HG02884 (cell line): ENCODE measurements at regions not wholly inside any gene's neighbourhood (a gene's known extent, or its start where the extent isn't known, plus 50 kb on each side); places are given as distances from the start of the nearest gene placed in this dataset.

Source experiments
- ATAC-seq: cut with Tn5 transposase; IDR thresholded peaks from one replicate; pipeline ENCODE4 v1.9.1; 2021; ENCODE audit warnings: mild to moderate bottlenecking, moderate library complexity; ENCODE audit not compliant: unreplicated experiment

DNA sequence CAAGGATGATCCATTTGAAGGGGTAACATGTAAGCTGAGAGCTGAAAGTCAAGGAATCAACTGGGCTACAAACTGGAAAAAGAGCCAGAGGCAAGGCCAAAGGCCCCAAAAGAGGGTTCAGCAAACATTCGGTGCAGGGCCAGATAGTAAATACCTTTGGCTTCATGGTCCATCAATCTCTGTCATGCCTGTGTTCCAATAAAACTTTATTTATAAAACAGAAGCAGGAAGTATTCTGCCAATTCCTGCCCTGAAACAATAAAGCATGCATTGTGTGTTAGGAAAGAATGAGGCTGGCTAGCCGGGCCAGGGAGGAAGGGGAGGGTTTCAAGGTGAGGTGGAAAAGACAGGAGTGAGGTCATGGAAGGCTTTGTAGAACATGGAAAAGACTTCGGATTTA is 107.1 kb downstream of the LBH start:
- no peak for ATAC-seq

DNA sequence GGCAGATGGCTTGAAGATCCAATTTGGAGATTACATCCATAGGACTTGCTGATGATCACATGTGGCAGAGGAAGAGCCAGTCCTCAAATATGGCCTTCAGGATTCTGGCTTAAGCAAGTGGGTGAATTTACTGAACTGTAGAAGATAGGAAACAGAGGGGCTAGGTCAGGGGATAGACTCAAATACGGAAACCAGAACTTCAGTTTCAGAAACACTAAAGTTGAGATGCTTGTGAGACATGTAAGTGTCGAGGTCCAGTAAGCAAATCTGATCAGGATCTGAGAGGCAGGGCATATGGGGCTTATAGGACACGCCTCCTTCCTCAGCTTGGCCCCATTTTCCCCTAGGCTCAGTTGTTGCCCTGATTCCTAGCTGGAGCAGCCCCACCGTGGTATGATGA is 107.7 kb downstream of the LBH start:
- ATAC-seq = no peak

DNA sequence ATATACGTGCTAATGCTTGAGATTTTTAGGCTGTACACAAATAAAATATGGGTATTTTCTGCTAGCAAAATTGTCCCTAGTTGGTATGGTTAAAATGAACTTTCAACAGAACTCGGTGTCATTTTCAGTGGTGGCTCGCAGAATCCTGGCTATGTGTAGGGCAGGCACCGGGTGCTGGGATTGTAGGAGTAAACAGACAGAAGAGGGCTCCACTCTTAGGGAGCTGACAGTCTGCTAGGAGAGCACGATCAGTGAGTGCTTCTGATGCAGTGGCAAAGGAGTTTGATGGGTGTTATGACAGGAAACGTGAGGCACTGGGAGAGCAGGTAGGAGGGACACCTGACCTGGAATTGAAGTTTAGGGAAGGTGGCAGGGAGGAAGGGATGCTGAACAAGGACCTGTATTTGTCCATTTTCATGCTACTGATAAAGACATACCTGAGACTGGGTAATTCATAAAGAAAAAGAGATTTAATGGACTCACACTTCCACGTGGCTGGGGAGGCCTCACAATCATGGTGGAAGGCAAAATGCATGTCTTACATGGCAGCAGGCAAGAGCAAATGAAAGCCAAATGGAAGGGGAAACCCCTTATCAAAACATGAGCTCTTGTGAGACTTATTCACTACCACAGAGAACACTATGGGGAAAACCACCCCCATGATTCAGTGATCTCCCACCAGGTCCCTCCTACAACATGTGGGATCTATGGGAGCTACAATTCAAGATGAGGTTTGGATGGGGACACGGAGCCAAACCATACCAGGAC is 105.4 kb upstream of the LCLAT1 start:
- no peak for ATAC-seq

DNA sequence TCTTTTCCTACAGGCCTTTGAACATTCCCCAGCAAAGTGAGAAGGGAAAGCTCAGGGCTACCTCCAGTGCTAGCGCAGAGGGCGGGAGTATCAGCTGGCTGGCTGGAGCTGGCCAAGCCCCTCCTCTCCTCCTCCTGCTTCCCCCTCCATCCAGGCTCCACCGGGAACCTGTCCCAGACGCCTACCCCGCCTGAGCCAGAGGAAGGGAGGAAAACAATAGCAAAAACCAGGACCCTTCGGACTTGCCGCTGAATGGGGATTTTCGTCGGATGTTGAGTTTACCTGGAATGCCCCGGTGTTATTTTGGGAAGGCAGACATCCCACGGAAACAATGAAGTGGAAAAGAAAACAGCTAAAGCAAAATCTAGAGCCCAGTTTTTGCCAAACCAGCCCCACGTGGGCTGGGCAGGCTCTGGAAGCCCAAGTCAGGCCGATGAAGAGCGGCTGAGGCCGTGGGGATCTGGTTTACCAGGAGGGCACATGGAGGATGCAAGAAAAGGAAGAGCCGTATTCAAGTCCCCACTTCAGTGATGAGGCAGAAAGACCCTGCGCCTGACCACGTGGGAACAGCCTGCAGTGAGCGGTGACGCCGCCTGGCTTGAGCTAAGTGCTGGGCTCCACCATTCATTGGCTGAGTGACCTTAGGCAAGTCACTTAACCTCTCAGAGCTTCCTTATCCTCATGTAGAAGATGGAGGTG is 100.4 kb upstream of the LCLAT1 start:
- no peak for ATAC-seq

DNA sequence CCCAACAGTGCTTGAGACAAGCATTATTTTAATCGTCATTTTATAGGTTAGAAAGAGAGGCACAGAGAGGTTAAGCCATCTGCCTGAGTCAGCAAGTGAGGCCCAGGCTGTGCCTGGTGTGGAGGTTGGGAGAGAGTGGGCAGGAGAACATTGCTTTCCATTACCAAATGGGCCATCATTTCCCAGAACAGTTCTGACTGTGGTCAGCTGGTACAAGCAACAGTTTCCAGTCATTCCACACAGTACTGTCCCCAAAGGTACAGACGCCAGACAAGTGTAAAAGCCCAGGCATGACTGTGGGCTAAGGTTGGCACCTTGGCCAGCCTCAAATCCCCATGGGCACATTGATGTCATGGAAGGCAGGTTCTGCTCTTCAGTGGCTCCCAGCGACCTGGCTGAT is 98.2 kb upstream of the LCLAT1 start:
- ATAC-seq = no peak

DNA sequence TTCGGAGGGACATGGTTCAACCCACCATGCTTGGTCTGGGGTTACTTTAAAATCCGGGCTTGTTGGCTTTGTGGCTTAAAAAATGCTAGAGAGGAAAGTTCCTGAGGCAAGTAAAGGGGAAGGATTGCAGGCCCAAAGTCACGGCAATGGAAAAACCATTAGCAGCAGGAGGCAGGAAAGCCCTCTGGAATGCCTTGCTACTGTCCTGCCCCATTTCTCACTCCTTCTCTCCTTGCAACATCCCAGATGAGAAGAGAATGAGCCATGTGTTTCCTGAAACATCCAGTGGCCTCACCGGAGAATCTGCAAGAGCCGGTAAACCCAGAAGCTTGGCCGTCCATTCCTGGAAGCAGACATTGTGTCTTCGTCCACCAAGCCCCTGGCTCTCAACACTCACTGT is 97.4 kb upstream of the LCLAT1 start:
- ATAC-seq = no peak

DNA sequence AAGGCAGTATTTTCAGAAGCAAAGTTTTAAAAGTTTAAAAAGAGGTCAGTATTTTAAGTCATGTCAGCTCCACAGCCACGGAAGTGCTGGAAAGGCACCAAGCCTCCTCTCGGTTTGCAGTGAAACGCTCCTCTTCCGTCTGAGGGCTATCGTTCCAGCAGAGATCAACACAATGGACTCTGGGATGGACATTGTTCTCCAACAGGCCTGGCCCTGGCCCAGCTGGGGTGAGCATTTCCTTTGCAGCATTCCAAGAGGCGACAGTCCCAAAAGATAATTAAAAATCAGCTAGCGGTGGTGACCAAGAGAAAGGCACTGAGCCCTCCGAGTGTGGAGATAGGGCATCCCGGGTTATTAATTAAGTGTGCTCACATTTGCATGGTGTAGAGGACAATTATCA is 95.9 kb upstream of the LCLAT1 start:
- ATAC-seq = no peak

DNA sequence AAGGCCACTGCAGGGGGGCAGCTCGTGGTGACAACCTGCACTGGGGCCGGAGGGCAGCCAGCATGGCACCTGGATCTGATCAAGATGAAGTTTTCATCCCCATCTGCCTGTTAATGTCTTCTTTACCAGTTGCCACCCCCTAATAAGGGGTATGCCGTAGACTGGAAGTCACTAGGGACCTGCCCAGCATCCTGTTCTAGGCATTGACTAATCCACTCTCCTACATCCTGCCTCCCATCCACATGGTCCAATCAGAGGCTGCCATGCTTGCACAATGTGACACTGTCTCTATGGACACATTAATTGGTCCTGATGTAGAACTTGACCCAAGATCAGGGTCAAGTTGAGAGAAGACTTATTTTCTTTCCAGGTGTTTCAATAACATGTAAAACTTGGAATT is 95.1 kb upstream of the LCLAT1 start:
- no peak for ATAC-seq

DNA sequence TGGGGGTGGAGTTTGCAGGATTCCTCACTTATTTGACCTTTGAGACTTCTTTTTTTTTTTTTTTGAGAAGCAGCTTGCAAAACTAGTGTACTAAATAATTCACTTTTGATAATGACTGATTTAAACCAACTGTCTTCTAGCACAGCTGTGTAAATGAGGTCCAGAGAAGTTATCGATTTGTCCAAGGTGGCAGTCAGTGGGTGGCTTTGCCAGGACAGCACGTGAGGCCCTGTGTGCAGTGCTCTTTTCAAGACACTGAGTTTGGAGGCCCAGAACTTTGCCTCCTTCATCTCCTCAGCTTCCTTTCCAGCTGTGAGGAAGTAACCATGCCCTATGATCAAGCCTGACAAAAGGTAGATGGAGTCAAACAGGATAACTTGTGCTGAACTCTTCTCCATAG is 92.9 kb upstream of the LCLAT1 start:
- ATAC-seq = no peak

DNA sequence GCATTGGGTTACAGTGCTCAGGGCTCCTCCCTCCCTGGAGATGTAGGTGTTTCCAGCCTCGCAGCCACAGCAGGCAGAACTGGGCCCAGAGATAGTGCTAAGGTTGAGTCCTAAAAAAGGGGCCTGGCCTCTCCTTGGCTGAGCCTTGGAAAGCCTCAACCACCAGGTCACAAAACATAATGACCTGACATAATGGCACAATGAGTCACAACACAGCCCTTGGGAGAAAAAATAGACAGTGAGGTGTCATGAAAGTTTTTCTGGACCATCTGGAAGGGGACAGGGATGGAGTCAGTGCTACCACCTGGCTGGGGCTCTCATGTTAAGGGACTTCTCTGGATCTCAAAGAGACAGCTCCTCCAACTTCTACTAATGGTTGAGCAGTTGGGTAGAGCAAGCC is 92.4 kb upstream of the LCLAT1 start:
- no peak for ATAC-seq

DNA sequence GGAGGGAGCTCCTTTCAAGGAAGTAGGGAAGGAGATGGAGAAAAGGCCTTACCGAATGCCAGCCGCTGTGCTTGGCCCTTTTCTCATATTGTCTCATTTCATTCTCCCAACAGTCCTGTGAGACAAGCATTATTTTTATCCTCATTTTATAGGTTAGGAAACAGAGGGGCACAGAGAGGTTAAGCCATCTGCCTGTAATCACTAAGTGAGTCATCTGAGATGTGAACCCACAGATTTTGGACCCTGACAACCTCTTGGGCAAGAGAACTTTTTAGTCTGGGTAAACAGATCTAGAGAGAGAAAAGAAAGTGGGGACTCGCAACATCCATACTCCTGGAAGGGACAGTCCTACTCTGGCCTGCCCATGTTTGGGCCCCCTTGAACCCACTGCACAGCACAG is 91.7 kb upstream of the LCLAT1 start:
- ATAC-seq = no peak

DNA sequence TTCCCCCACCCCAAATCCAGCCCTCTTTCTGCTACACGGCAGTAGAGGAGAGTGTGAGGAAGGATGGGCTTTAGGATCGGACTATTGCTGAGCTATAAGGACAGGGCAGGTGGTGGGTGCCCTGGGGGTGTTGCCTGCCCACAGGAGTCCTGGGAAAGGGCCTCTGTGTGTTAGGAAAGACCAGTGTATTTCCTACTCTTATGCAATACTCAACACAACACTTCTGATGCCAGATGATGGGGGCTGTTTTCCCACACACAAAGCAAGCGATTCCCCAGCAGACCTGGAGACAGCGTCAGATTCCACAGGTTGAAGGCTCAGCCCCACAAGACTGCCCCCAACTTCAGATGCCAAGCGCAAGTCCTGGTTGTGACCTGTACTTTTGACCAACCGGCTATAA is 91.0 kb upstream of the LCLAT1 start:
- no peak for ATAC-seq

DNA sequence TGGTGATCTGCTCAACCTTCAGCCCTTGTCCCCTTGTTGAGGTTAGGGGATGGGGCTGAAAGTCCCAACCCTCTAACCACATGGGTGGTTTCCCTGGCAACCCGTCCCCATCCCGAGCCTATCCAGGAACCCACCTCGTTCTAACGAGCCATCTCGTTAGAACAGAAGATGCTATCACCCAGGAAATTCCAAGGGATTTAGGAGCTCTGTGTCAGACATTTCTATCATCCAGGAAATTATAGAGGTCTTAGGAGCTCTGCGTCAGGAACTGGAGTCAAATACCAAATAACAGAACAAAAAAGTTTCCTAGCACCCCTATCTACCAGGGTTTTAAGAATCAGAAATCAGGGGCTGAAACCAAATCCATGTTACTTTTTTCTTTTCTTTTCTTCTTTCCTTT is 90.3 kb upstream of the LCLAT1 start:
- ATAC-seq = no peak

DNA sequence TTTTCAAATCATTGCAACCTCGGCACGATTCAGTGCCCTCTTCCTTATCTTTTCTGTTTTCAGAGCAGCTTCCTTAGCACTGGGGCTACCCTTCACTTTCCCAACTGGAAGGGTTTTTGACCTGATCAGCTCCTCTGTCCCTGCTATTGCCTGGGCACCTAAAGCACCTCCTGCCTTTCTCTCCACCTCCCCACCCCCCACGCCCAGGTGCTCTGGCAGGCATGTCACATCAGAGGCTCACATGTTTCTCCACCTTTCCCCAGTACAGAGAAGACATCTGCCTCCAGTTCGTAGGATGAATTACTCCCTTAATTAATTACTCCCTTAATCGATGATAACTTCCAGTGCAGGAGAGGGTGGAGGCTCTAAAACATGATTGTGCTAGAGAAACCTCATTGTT is 88.7 kb upstream of the LCLAT1 start:
- ATAC-seq = no peak

DNA sequence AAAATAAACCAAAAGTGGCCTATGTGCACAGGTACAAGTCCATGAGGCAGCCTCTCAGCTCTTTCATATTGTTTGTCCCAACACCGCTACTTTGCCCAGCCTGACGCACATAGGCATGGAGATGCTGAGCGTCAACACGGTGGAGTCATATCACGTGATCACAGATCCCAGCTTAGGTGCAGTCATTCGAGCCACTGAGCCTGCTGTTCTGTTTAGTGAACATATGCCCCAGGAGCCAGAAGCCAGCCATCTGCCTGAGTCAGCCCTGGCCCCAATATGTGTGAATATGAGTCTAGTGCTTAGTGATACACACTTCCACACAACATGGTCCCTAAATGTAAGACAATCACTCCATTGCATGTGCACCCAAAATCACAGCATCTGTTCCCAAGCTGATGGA is 88.2 kb upstream of the LCLAT1 start:
- no peak for ATAC-seq

DNA sequence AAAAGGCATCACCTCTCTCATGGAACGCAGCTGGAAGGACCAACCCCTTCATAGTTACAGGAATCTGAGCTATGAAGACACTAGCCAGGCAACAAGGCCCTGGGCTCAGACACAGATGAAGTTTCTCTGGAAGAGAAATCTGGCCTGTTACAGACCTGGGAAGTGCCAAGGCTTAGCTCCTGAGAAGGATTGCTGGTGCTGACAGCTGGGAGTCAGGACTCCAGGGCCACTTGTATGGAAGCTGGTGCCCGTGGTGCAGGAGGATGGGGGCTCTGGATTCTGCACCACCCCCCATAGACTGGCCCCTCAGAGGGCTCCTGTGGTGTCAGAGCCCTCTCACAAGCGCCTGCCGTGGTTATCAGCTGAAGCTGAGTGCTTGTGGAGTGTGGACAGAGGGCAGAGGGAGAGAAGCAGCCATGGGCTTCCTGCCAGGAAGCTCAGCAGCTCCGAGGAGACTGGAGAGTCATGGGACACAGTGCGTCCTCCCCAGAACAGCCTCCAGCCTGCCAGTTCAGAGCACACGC is 87.3 kb upstream of the LCLAT1 start:
- no peak for ATAC-seq

DNA sequence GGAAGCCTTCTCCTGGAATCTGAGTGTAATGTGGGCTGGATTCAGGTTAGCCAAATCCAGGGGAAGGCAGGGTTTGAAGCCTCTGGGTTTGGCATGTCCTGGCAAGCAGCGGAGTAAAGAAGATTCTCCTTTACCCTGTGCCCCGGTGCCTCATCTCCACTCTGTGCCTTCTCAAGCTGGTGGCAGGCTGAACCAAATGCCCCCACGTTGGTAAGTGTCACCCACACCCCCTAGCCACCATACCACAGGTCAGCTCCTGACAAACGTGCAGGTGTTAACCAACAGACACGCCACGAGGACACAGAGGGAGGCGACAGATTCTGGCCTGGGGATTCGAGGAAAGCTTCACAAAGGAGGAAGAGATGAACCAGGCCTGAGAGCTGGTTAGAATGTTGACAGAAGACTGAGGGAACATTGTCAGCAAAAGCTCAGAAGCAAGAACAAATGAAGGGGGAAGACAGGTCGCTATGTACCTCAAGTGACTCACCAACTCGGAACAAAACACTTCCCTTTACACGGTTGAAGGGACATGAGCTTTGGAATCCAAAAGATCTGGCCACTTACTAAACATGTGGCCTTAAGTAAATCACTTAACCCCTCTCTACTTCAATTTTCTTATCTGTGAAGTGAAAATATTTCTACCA is 85.2 kb upstream of the LCLAT1 start:
- no peak for ATAC-seq

DNA sequence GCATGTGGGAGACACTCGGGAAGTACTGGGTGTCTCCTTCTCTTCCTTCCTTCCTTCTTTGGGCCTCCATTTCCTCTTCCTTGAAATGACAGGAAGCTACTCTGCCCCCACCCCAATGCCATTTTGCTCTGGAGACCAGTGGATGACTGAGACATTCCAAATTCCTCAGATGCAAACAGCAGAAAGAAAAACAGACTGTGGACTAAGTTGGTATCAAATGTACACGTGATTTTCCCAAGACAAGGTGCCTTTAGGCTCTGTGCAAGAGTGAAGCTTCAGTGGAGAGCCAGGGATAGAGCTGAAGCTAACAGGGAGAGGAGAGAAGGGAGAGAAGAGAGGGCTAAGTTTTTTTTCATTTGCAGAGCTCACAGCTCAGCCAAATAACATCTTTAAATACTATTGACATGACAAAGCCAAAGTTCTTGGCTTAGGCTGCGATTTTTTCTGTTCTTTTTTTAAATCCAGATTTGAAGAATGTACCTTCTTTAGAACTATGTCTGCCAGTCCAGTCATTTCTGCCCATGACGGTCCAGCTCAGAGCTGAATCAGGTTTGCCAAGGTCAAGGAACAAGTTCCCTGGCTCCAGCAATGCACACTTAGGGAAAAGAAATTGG is 84.5 kb upstream of the LCLAT1 start:
- ATAC-seq = no peak

DNA sequence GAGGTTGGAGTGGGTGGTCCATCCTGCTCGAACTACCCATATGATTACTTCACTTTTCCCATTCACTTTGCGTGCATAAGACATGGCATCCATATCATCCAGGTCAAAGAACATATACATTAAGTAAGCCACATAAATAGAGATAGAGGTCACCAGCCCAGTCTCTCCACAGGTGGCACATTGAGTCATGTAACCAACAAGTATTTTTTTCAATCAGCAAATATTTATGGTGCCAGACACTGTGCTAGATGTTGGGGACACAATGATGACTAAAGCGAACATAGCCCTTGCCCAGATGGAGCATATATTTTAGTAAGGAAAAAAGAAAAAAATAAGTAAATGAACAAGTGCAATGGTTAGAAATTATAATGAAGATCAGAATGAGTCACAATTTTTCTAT is 83.6 kb upstream of the LCLAT1 start:
- no peak for ATAC-seq

DNA sequence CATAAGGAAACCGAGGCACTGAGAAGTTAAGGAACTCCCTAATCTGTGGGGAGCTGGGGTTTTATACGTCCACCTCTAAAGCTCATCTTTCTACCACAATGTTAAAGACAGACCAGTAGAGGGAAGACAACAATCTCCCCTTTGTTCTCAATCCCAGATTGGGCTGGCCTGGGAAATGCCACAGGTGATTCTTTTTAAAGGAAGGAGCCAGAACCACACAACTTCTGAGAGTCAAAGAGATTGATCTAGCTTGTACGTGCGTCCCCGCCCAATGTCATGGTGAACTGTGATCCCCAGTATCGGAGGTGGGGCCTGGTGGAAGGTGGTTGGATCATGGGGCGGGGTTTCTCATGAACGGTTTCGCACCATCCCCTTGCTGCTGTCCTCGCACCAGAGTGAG is 81.8 kb upstream of the LCLAT1 start:
- no peak for ATAC-seq

DNA sequence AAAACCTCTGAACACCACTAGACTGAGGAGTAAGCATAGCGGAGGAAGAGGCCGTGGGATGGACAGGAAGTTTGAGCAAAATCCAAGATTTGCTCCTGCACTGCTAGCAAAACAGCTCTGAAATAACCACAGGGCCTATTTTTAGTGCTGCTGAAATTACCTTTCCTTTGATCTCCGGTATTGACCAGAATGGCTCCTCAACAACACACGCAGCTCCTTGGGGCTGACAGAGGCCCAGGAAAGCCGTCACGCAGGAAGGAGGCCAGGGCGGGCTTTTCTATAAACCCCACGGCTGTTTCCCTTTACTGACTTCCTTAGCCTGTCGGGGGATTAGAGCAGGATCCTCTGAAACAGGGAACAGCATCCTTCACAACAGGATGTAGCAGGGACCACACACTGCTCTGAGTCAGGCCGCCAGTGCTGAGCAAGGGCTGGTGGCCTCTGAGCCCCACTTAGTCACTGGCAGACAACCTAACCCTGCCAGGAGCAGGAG is 80.8 kb upstream of the LCLAT1 start:
- ATAC-seq = no peak
